ENCODE measurements at regions not wholly inside any gene's neighbourhood (a gene's known extent, or its start where the extent isn't known, plus 50 kb on each side); places are given as distances from the start of the nearest gene placed in this dataset.

GRCh38 chr17:77864234-77865111 is 94.0 kb upstream of the TNRC6C start:
- no peak overlapping the region for H3K4me3 ChIP-seq (ENCODE audit: low read depth in 1 of 3, low read length in 3 of 3)
- H3K27ac ChIP-seq (ENCODE audit: low read depth in 1 of 2, low read length in 2 of 2): no peak overlapping the region
- no peaks in the 10 kb centered on the region for H3K4me1 ChIP-seq (ENCODE audit: control insufficient read depth in 4 of 4, insufficient read depth in 4 of 4, low read length in 3 of 4)
- H3K36me3 ChIP-seq (ENCODE audit: control insufficient read depth in 4 of 4, insufficient read depth in 3 of 4, low read depth in 1 of 4, low read length in 3 of 4): no peaks in the 10 kb centered on the region
- TF ChIP-seq FOXA1 (IDR thresholded peaks at IDR 0.05) (no peak), HNF4A (conservative IDR thresholded peaks at IDR 0.05) (no peak), EGR1 (IDR thresholded peaks at IDR 0.05; ENCODE audit: low read depth in 2 of 2) (no peak), GABPA (IDR thresholded peaks at IDR 0.05 in 1 of 2, conservative IDR thresholded peaks at IDR 0.05 in 1 of 2) (no peak), JUND (IDR thresholded peaks at IDR 0.05) (no peak), REST (IDR thresholded peaks at IDR 0.05) (no peak), ZBTB33 (IDR thresholded peaks at IDR 0.05) (no peak), HNF4G (IDR thresholded peaks at IDR 0.05) (no peak), TAF1 (conservative IDR thresholded peaks at IDR 0.05) (no peak), NR2F2 (IDR thresholded peaks at IDR 0.05) (no peak), YY1 (IDR thresholded peaks at IDR 0.05) (no peak), RAD21 (IDR thresholded peaks at IDR 0.05) (no peak)
- TF ChIP-seq, protein P1, sequence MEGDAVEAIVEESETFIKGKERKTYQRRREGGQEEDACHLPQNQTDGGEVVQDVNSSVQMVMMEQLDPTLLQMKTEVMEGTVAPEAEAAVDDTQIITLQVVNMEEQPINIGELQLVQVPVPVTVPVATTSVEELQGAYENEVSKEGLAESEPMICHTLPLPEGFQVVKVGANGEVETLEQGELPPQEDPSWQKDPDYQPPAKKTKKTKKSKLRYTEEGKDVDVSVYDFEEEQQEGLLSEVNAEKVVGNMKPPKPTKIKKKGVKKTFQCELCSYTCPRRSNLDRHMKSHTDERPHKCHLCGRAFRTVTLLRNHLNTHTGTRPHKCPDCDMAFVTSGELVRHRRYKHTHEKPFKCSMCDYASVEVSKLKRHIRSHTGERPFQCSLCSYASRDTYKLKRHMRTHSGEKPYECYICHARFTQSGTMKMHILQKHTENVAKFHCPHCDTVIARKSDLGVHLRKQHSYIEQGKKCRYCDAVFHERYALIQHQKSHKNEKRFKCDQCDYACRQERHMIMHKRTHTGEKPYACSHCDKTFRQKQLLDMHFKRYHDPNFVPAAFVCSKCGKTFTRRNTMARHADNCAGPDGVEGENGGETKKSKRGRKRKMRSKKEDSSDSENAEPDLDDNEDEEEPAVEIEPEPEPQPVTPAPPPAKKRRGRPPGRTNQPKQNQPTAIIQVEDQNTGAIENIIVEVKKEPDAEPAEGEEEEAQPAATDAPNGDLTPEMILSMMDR (IDR thresholded peaks at IDR 0.05; ENCODE audit: low read depth, low read length, missing input control): no peak
- 69% methylated on average over 21 of the region's 21 CpGs for whole genome bisulfite sequencing
- H3K9me3 ChIP-seq (ENCODE audit: control insufficient read depth in 4 of 4, low read length in 3 of 4): no peaks in the 10 kb centered on the region
- H3K9ac ChIP-seq (ENCODE audit: low read depth in 1 of 2, low read length in 2 of 2): no peak overlapping the region
- no peak for DNase-seq (ENCODE audit: low spot score)
- H3K27me3 ChIP-seq (ENCODE audit: control insufficient read depth in 4 of 4, insufficient read depth in 4 of 4, low read length in 3 of 4): peaks cover 0 to 4% (median 1%) of the 10 kb centered on the region in 4 donors

GRCh38 chr17:77865112-77865611 is 93.3 kb upstream of the TNRC6C start:
- TF ChIP-seq FOXA1 (IDR thresholded peaks at IDR 0.05): no peak
- no peak for TF ChIP-seq YY1 (IDR thresholded peaks at IDR 0.05)
- no peak for TF ChIP-seq ATF3 (IDR thresholded peaks at IDR 0.05)
- Histone ChIP-seq H3K36me3 (ENCODE audit: control insufficient read depth in 4 of 4, insufficient read depth in 3 of 4, low read depth in 1 of 4, low read length in 3 of 4) (no peaks in the 10 kb centered on the region), H3K9me3 (ENCODE audit: control insufficient read depth in 4 of 4, low read length in 3 of 4) (no peaks in the 10 kb centered on the region), H3K4me1 (ENCODE audit: control insufficient read depth in 4 of 4, insufficient read depth in 4 of 4, low read length in 3 of 4) (no peaks in the 10 kb centered on the region), H3K4me3 (ENCODE audit: low read depth in 1 of 3, low read length in 3 of 3) (no peak overlapping the region), H3K27ac (ENCODE audit: low read depth in 1 of 2, low read length in 2 of 2) (no peak overlapping the region), H3K27me3 (ENCODE audit: control insufficient read depth in 4 of 4, insufficient read depth in 4 of 4, low read length in 3 of 4) (peaks cover 0 to 7% (median 1%) of the 10 kb centered on the region in 4 donors), H3K9ac (ENCODE audit: low read depth in 1 of 2, low read length in 2 of 2) (no peak overlapping the region)
- no peak for DNase-seq (ENCODE audit: low spot score)
- 84% methylated on average over 22 of the region's 22 CpGs for whole genome bisulfite sequencing

Measured in liver (tissue), 8 donors.